ENCODE measurements at regions not wholly inside any gene's neighbourhood (a gene's known extent, or its start where the extent isn't known, plus 50 kb on each side); places are given as distances from the start of the nearest gene placed in this dataset.

DNA sequence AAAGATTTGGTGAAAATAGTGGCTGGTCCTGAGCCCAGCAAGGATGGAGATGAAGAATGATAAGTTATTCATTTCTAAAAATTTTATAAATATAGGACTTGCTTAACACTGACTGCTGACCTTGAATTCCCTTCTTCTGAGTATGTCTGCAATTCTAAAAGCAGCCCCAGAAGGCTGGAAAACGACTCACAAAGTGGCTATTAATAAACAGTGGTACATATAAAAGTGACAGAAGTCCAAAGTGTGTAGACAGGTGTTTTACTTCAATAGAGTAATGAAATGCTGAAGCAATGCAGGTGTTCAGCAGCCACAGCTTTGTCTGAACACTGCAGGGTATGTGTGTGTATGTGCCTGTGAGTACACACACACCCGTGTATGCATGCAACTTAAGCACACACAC, 219.0 kb upstream of the NRIP1 start (continued):
- TF ChIP-seq, protein P1, sequence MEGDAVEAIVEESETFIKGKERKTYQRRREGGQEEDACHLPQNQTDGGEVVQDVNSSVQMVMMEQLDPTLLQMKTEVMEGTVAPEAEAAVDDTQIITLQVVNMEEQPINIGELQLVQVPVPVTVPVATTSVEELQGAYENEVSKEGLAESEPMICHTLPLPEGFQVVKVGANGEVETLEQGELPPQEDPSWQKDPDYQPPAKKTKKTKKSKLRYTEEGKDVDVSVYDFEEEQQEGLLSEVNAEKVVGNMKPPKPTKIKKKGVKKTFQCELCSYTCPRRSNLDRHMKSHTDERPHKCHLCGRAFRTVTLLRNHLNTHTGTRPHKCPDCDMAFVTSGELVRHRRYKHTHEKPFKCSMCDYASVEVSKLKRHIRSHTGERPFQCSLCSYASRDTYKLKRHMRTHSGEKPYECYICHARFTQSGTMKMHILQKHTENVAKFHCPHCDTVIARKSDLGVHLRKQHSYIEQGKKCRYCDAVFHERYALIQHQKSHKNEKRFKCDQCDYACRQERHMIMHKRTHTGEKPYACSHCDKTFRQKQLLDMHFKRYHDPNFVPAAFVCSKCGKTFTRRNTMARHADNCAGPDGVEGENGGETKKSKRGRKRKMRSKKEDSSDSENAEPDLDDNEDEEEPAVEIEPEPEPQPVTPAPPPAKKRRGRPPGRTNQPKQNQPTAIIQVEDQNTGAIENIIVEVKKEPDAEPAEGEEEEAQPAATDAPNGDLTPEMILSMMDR (conservative IDR thresholded peaks at IDR 0.05; ENCODE audit: low read depth in 2 of 2) = no peak
- TF ChIP-seq, protein P2, sequence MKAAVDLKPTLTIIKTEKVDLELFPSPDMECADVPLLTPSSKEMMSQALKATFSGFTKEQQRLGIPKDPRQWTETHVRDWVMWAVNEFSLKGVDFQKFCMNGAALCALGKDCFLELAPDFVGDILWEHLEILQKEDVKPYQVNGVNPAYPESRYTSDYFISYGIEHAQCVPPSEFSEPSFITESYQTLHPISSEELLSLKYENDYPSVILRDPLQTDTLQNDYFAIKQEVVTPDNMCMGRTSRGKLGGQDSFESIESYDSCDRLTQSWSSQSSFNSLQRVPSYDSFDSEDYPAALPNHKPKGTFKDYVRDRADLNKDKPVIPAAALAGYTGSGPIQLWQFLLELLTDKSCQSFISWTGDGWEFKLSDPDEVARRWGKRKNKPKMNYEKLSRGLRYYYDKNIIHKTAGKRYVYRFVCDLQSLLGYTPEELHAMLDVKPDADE (IDR thresholded peaks at IDR 0.05) = no peak

DNA sequence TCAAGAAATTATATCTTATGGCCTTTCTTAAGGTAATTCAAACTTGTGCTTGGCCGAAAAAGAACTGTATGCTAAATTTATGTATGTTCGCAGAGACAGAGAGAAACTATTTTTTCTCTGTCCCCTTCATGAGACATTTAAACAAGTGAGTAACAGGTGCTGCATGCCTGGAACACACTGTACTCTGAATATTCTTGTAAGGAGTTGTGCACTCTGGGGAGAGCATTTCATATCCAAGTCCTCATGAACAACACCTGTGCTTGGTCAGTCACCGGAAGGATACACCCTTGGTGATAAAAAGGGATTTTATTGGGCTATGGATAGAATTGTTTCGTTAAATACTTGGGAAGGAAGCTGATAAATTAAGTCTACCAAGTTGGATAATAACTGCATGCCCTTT, 220.8 kb upstream of the NRIP1 start:
- H3K79me2 ChIP-seq (replicated peaks; ENCODE audit: insufficient read depth) = no peaks in the 10 kb centered on the region
- H3K36me3 ChIP-seq (ENCODE audit: insufficient read depth) = no peaks in the 10 kb centered on the region
- no peak overlapping the region for H3K4me3 ChIP-seq
- Mint-ChIP-seq H3K27ac (no peak overlapping the region), H3K9me3 (peaks cover 6% of the 10 kb centered on the region; the same call in 1 of the 3 replicates), H3K27me3 (ENCODE audit: insufficient read depth, low read depth, poor library complexity) (peaks cover 4% of the 10 kb centered on the region), H3K4me1 (no peaks in the 10 kb centered on the region; the same call in 2 of the 3 replicates), H3K36me3 (ENCODE audit: low read depth) (no peaks in the 10 kb centered on the region), H3K4me3 (no peak overlapping the region)
- H3K4me2 ChIP-seq = no peak overlapping the region
- no peaks in the 10 kb centered on the region for H3F3A ChIP-seq (replicated peaks; ENCODE audit: low read depth)
- peaks cover 6% of the 10 kb centered on the region; the same call in 1 of the 2 replicates for H3K9me2 ChIP-seq (ENCODE audit: insufficient read depth)
- H3K4me1 ChIP-seq (ENCODE audit: insufficient read depth) = no peaks in the 10 kb centered on the region
- no peaks in the 10 kb centered on the region for H3K27me3 ChIP-seq (ENCODE audit: insufficient read depth)
- ATAC-seq = no peak
- H2AFZ ChIP-seq = no peak overlapping the region
- H4K20me1 ChIP-seq (replicated peaks; ENCODE audit: insufficient read depth) = no peaks in the 10 kb centered on the region
- H3K27ac ChIP-seq (ENCODE audit: low read depth) = no peak overlapping the region
- DNase-seq (ENCODE audit: low spot score) = no peak
- TF ChIP-seq ZNF331 (CRISPR knock-in tag; IDR thresholded peaks at IDR 0.05; ENCODE audit: low read depth) (no peak), EZH2phosphoT487 (IDR thresholded peaks at IDR 0.05; ENCODE audit: unreplicated experiment) (no peak), NANOG (IDR thresholded peaks at IDR 0.05; ENCODE audit: borderline replicate concordance) (no peak), JUNB (IDR thresholded peaks at IDR 0.05; ENCODE audit: unreplicated experiment) (no peak), ZNF114 (CRISPR knock-in tag; IDR thresholded peaks at IDR 0.05) (no peak), EZH2 (IDR thresholded peaks at IDR 0.05; ENCODE audit: low read depth, unreplicated experiment) (no peak), CREB1 (CRISPR knock-in tag; IDR thresholded peaks at IDR 0.05; ENCODE audit: low read depth) (no peak), STAT1 (IDR thresholded peaks at IDR 0.05; ENCODE audit: unreplicated experiment) (no peak)
- TF ChIP-seq, protein P3, sequence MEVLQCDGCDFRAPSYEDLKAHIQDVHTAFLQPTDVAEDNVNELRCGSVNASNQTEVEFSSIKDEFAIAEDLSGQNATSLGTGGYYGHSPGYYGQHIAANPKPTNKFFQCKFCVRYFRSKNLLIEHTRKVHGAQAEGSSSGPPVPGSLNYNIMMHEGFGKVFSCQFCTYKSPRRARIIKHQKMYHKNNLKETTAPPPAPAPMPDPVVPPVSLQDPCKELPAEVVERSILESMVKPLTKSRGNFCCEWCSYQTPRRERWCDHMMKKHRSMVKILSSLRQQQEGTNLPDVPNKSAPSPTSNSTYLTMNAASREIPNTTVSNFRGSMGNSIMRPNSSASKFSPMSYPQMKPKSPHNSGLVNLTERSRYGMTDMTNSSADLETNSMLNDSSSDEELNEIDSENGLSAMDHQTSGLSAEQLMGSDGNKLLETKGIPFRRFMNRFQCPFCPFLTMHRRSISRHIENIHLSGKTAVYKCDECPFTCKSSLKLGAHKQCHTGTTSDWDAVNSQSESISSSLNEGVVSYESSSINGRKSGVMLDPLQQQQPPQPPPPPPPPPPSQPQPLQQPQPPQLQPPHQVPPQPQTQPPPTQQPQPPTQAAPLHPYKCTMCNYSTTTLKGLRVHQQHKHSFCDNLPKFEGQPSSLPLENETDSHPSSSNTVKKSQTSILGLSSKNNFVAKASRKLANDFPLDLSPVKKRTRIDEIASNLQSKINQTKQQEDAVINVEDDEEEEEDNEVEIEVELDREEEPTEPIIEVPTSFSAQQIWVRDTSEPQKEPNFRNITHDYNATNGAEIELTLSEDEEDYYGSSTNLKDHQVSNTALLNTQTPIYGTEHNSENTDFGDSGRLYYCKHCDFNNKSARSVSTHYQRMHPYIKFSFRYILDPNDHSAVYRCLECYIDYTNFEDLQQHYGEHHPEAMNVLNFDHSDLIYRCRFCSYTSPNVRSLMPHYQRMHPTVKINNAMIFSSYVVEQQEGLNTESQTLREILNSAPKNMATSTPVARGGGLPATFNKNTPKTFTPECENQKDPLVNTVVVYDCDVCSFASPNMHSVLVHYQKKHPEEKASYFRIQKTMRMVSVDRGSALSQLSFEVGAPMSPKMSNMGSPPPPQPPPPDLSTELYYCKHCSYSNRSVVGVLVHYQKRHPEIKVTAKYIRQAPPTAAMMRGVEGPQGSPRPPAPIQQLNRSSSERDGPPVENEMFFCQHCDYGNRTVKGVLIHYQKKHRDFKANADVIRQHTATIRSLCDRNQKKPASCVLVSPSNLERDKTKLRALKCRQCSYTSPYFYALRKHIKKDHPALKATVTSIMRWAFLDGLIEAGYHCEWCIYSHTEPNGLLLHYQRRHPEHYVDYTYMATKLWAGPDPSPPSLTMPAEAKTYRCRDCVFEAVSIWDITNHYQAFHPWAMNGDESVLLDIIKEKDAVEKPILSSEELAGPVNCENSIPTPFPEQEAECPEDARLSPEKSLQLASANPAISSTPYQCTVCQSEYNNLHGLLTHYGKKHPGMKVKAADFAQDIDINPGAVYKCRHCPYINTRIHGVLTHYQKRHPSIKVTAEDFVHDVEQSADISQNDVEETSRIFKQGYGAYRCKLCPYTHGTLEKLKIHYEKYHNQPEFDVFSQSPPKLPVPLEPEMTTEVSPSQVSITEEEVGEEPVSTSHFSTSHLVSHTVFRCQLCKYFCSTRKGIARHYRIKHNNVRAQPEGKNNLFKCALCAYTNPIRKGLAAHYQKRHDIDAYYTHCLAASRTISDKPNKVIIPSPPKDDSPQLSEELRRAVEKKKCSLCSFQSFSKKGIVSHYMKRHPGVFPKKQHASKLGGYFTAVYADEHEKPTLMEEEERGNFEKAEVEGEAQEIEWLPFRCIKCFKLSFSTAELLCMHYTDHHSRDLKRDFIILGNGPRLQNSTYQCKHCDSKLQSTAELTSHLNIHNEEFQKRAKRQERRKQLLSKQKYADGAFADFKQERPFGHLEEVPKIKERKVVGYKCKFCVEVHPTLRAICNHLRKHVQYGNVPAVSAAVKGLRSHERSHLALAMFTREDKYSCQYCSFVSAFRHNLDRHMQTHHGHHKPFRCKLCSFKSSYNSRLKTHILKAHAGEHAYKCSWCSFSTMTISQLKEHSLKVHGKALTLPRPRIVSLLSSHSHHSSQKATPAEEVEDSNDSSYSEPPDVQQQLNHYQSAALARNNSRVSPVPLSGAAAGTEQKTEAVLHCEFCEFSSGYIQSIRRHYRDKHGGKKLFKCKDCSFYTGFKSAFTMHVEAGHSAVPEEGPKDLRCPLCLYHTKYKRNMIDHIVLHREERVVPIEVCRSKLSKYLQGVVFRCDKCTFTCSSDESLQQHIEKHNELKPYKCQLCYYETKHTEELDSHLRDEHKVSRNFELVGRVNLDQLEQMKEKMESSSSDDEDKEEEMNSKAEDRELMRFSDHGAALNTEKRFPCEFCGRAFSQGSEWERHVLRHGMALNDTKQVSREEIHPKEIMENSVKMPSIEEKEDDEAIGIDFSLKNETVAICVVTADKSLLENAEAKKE (CRISPR knock-in tag; IDR thresholded peaks at IDR 0.05) = no peak
- TF ChIP-seq, protein P4, sequence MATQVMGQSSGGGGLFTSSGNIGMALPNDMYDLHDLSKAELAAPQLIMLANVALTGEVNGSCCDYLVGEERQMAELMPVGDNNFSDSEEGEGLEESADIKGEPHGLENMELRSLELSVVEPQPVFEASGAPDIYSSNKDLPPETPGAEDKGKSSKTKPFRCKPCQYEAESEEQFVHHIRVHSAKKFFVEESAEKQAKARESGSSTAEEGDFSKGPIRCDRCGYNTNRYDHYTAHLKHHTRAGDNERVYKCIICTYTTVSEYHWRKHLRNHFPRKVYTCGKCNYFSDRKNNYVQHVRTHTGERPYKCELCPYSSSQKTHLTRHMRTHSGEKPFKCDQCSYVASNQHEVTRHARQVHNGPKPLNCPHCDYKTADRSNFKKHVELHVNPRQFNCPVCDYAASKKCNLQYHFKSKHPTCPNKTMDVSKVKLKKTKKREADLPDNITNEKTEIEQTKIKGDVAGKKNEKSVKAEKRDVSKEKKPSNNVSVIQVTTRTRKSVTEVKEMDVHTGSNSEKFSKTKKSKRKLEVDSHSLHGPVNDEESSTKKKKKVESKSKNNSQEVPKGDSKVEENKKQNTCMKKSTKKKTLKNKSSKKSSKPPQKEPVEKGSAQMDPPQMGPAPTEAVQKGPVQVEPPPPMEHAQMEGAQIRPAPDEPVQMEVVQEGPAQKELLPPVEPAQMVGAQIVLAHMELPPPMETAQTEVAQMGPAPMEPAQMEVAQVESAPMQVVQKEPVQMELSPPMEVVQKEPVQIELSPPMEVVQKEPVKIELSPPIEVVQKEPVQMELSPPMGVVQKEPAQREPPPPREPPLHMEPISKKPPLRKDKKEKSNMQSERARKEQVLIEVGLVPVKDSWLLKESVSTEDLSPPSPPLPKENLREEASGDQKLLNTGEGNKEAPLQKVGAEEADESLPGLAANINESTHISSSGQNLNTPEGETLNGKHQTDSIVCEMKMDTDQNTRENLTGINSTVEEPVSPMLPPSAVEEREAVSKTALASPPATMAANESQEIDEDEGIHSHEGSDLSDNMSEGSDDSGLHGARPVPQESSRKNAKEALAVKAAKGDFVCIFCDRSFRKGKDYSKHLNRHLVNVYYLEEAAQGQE (IDR thresholded peaks at IDR 0.05; ENCODE audit: unreplicated experiment) = no peak
- TF ChIP-seq, protein P2 (IDR thresholded peaks at IDR 0.05) = no peak

Measured in GM23338 (cell line).